DOHH2 (cell line): ENCODE measurements at regions not wholly inside any gene's neighbourhood (a gene's known extent, or its start where the extent isn't known, plus 50 kb on each side); places are given as distances from the start of the nearest gene placed in this dataset.

Source experiments
- H3F3A ChIP-seq: fragments of 200-600 bp; sonication (generic), shearing (Covaris generic); 2 replicates; pipeline ENCODE4 v1.6.0; 2016; ENCODE audit warnings: antibody characterized with exemption, mild to moderate bottlenecking; ENCODE audit not compliant: control insufficient read depth, insufficient read depth
- H3K27ac ChIP-seq: fragments of 200-600 bp; sonication (generic); 2 replicates; pipeline ENCODE4 v1.5.1; 2014; ENCODE audit warnings: low read depth, mild to moderate bottlenecking, low read length, moderate library complexity
- H3K27me3 ChIP-seq: fragments of 200-600 bp; sonication (generic); 2 replicates; pipeline ENCODE4 v1.6.1; 2014; ENCODE audit warnings: mild to moderate bottlenecking, low read length, mixed read lengths; ENCODE audit not compliant: control insufficient read depth
- H3K36me3 ChIP-seq: fragments of 200-600 bp; sonication (generic); 2 replicates; pipeline ENCODE4 v1.6.1; 2014; ENCODE audit warnings: mild to moderate bottlenecking, low read length, moderate library complexity, mixed read lengths; ENCODE audit not compliant: control insufficient read depth
- H3K4me1 ChIP-seq: fragments of 200-600 bp; sonication (generic); 2 replicates; pipeline ENCODE4 v1.6.1; 2014; ENCODE audit warnings: mild to moderate bottlenecking, low read length, mixed read lengths; ENCODE audit not compliant: control insufficient read depth
- H3K4me2 ChIP-seq: fragments of 200-600 bp; sonication (generic); 2 replicates; pipeline ENCODE4 v1.6.0; 2014; ENCODE audit warnings: mild to moderate bottlenecking, low read length, moderate library complexity
- H3K4me3 ChIP-seq: fragments of 200-600 bp; sonication (generic); 2 replicates; pipeline ENCODE4 v1.5.1; 2014; ENCODE audit warnings: mild to moderate bottlenecking, low read length, mixed read lengths
- H3K79me2 ChIP-seq: fragments of 200-600 bp; sonication (generic); 2 replicates; pipeline ENCODE4 v1.6.1; 2014; ENCODE audit warnings: mild to moderate bottlenecking, low read length, mixed read lengths; ENCODE audit not compliant: control insufficient read depth
- H3K9me2 ChIP-seq: fragments of 200-600 bp; sonication (generic); replicated peaks from 2 replicates; pipeline ENCODE4 v1.6.1; 2014; ENCODE audit warnings: mild to moderate bottlenecking, low read length, mixed read lengths; ENCODE audit not compliant: control insufficient read depth
- H3K9me3 ChIP-seq: fragments of 200-600 bp; sonication (generic); 2 replicates; pipeline ENCODE4 v1.6.1; 2014; ENCODE audit warnings: antibody characterized with exemption, low read length, mixed read lengths; ENCODE audit not compliant: control insufficient read depth, insufficient read depth
- H4K20me1 ChIP-seq: fragments of 200-600 bp; sonication (generic); 2 replicates; pipeline ENCODE4 v1.6.0; 2014; ENCODE audit warnings: low read depth, mild to moderate bottlenecking, antibody characterized with exemption, low read length, moderate library complexity; ENCODE audit not compliant: control insufficient read depth, insufficient read depth
- EZH2phosphoT487 ChIP-seq: fragments of 200-600 bp; sonication (generic); IDR thresholded peaks from 2 replicates; pipeline ENCODE4 v1.6.1; 2017; ENCODE audit warnings: borderline replicate concordance, mild to moderate bottlenecking, antibody characterized with exemption, low read length, moderate library complexity, mixed read lengths
- TF ChIP-seq, protein P1 (sequence below): fragments of 200-600 bp; sonication (generic); IDR thresholded peaks from one replicate; pipeline ENCODE4 v1.5.1; 2014; ENCODE audit warnings: antibody characterized with exemption, mild to moderate bottlenecking, low read depth, low read length; ENCODE audit not compliant: poor library complexity, severe bottlenecking

DNA sequence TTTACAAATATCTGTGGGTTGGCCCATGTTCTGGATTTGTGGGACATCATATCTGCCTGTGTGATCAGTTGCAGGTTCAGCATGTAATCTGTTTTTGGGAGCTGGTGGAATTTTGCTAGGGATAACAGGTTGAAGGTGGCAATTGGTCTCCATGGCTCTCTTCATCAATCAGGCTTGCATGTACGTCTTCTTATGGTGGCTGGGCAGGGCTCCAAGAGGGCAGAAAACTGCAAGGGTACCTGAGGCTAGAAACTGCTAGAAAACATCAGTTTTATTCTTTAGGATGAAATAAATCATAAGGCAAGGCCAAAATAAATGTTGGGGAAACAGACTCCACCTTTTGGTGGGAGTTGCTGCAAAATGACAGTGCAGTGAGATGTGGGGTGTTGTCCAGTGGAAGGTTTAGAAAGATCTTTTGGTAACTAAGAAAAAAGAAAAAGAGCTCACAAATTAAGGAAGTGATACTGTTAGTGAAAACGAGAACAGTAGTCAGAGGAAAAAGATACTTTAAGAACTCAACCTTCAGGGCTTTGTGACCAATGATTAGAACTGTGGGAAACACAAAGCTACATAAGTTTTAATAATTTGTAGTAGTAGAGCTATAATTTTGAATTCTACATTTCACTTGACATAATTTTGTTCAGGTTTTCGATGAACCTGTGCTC is 300.7 kb upstream of the IZUMO3 start:
- Histone ChIP-seq H3K27me3 (no peaks in the 10 kb centered on the region), H4K20me1 (no peaks in the 10 kb centered on the region), H3K9me2 (no peaks in the 10 kb centered on the region), H3K36me3 (no peaks in the 10 kb centered on the region), H3K4me1 (no peaks in the 10 kb centered on the region), H3K4me2 (no peak overlapping the region), H3F3A (no peaks in the 10 kb centered on the region), H3K27ac (no peak overlapping the region), H3K9me3 (no peaks in the 10 kb centered on the region), H3K79me2 (no peaks in the 10 kb centered on the region), H3K4me3 (no peak overlapping the region)
- TF ChIP-seq, protein P1, sequence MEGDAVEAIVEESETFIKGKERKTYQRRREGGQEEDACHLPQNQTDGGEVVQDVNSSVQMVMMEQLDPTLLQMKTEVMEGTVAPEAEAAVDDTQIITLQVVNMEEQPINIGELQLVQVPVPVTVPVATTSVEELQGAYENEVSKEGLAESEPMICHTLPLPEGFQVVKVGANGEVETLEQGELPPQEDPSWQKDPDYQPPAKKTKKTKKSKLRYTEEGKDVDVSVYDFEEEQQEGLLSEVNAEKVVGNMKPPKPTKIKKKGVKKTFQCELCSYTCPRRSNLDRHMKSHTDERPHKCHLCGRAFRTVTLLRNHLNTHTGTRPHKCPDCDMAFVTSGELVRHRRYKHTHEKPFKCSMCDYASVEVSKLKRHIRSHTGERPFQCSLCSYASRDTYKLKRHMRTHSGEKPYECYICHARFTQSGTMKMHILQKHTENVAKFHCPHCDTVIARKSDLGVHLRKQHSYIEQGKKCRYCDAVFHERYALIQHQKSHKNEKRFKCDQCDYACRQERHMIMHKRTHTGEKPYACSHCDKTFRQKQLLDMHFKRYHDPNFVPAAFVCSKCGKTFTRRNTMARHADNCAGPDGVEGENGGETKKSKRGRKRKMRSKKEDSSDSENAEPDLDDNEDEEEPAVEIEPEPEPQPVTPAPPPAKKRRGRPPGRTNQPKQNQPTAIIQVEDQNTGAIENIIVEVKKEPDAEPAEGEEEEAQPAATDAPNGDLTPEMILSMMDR: no peak
- TF ChIP-seq EZH2phosphoT487: no peak

DNA sequence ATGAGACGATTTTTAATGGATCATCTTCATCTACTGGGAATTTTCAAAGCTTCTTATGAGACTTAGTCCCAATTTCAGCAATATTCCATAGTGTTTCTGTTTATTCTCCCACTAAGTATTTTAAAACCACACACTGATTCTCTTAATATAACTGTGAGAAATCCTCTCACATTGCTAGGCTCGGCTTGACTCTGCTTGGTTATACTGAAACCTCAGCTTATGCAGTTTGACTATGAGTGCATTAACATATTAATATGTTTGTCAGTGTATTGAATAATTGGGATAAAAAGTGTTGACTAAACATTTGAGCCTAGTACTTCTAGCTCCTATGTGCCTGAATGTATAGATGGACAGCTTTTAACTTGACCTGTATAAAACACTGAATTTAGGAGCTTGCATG is 298.5 kb upstream of the IZUMO3 start:
- Histone ChIP-seq H3K79me2 (no peaks in the 10 kb centered on the region), H3F3A (no peaks in the 10 kb centered on the region), H3K27me3 (no peaks in the 10 kb centered on the region), H3K9me3 (no peaks in the 10 kb centered on the region), H4K20me1 (no peaks in the 10 kb centered on the region), H3K4me3 (no peak overlapping the region), H3K27ac (no peak overlapping the region), H3K9me2 (no peaks in the 10 kb centered on the region), H3K4me2 (no peak overlapping the region), H3K36me3 (no peaks in the 10 kb centered on the region), H3K4me1 (no peaks in the 10 kb centered on the region)
- TF ChIP-seq, protein P1: no peak
- TF ChIP-seq EZH2phosphoT487: no peak

DNA sequence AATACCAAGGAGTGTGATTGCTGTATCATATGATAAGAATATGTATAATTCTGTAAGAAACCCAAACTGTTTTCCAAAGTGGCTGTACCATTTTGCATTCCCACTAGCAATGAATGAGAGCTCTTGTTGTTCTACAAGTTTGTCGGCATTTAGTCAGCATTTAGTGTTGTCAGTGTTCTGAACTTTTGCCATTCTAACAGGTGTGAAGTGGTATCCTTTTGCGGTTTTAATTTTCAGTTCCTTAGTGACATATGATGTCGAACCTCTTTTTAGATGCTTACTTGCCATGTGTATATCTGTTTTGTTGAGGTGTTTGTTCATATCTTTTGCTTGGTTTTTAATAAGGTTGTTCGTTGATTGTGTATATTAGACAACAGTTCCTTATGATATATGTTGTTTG is 296.3 kb upstream of the IZUMO3 start:
- H3F3A ChIP-seq: no peaks in the 10 kb centered on the region
- H3K4me1 ChIP-seq: no peaks in the 10 kb centered on the region
- no peaks in the 10 kb centered on the region for H4K20me1 ChIP-seq
- no peaks in the 10 kb centered on the region for H3K9me3 ChIP-seq
- H3K79me2 ChIP-seq: no peaks in the 10 kb centered on the region
- no peak overlapping the region for H3K27ac ChIP-seq
- no peak overlapping the region for H3K4me2 ChIP-seq
- no peaks in the 10 kb centered on the region for H3K36me3 ChIP-seq
- H3K27me3 ChIP-seq: no peaks in the 10 kb centered on the region
- H3K4me3 ChIP-seq: no peak overlapping the region
- TF ChIP-seq EZH2phosphoT487: no peak
- TF ChIP-seq, protein P1: no peak
- H3K9me2 ChIP-seq: no peaks in the 10 kb centered on the region
